GM19397 (cell line): ENCODE measurements at regions not wholly inside any gene's neighbourhood (a gene's known extent, or its start where the extent isn't known, plus 50 kb on each side); places are given as distances from the start of the nearest gene placed in this dataset.

ENCODE experiments used
- ATAC-seq: cut with Tn5 transposase; IDR thresholded peaks from one replicate; pipeline ENCODE4 v1.9.1; 2021; ENCODE audit warnings: mild to moderate bottlenecking, moderate library complexity; ENCODE audit not compliant: unreplicated experiment

DNA sequence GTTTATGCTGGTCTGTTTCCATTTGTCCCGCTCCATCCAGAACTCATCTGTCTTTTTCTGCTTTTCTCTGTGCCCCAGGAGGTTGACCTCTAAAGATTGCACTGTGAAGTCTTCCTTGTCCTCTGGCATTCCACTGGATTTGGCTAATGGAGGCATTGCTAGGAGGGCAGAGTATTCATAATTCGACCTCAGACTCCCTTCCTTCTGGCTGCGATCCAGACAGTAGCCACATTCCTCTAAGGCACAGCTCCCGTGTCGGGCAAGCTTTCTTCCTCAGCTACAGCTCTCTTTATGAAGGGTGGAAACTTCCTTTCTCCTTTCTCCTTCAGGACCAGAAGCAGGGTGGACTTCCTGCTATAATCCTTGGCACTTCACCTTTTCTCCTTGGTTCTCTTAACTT lies 175.9 kb downstream of the BAMBI start:
- ATAC-seq = no peak

DNA sequence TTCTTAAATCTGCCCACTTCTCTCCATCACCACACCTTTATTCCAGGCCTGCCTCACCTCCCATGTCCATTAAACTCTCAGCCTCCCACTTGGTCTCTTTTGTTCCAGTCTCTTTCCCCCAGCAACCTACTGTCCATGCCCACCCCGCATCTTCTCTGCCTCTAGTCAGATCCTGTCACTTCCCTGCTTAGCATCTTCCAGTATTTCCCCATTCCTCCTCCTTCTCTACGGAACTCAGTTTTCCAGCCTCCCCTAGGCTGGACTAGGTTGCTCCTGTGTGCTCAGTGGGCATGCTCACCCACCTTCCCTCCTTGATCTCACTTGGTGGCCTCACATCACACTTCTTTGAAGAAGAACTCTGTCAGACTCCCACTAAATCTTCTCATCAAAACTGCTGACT lies 179.8 kb downstream of the BAMBI start:
- ATAC-seq = no peak

GRCh38 chr10:28858646-28859045 lies 181.3 kb downstream of the BAMBI start:
- no peak for ATAC-seq

DNA sequence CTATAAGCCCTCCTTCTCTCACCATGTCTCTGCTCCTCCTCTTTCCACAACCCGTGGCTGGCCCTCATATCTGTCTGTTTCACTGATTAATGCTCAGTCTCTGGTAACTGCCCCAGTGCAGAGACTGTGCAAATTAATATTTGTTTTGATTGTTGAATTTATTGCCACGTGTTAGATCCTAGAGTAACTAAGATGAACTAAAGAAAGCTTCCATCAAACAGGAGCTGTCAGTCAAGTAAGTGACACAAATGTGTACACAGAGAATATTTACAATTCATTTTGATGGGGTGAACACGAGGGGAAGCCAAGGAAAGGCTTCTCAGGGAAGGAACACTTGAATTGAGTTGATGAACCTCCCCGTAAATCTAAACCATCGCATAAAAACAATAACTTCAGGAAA lies 182.5 kb downstream of the BAMBI start:
- no peak for ATAC-seq

- no peak for ATAC-seq
Observed at GRCh38 chr10:28862219-28862618, 184.9 kb downstream of the BAMBI start.

GRCh38 chr10:28869606-28870201 lies 192.4 kb downstream of the BAMBI start:
- no peak for ATAC-seq

GRCh38 chr10:28871665-28872064 lies 194.3 kb downstream of the BAMBI start:
- no peak for ATAC-seq

GRCh38 chr10:28872587-28873165 lies 195.4 kb downstream of the BAMBI start:
- no peak for ATAC-seq

GRCh38 chr10:28873540-28873939 lies 196.2 kb downstream of the BAMBI start:
- no peak for ATAC-seq

DNA sequence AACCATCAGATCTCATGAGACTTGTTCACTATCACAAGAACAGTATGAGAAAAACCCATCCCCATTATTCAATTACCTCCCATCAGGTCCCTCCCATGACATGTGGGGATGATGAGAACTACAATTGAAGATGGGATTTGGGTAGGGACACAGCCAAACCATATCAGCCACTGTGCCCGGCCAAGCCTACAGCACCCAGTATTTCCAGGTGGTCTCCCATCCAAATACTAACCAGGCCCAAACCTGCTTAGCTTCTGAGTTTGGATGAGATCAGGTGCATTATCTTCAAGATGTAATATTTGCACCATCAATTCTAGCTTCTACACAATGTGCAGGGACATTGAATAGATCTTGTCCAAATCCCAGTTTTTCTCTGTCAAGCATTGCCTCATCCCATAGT lies 196.9 kb downstream of the BAMBI start:
- no peak for ATAC-seq

DNA sequence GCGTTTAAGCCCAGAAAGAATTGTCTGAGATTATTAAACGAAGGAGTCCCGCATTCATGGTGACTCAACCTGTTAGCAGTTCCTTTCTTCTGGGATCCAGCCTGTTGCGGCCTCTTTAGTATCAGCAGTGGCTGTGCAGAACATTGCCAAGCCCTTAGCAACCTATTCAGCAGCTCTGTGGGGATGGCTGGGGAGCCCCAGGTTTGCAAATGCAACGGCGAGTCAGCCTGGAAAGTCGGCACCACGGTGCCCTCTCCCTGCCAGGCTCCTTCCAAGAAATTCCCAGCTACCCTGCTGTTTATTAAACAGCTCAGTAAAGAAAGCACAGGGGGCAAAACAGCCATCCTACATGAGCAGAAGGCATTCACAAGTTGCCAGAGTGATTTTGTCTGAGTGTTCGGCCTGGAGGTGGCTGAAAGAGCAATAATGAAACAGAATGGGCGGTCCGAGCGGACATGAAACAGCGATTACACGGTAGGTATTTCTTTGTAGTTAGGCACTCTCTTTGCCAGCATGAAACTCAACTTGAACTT lies 198.3 kb downstream of the BAMBI start:
- ATAC-seq = no peak

DNA sequence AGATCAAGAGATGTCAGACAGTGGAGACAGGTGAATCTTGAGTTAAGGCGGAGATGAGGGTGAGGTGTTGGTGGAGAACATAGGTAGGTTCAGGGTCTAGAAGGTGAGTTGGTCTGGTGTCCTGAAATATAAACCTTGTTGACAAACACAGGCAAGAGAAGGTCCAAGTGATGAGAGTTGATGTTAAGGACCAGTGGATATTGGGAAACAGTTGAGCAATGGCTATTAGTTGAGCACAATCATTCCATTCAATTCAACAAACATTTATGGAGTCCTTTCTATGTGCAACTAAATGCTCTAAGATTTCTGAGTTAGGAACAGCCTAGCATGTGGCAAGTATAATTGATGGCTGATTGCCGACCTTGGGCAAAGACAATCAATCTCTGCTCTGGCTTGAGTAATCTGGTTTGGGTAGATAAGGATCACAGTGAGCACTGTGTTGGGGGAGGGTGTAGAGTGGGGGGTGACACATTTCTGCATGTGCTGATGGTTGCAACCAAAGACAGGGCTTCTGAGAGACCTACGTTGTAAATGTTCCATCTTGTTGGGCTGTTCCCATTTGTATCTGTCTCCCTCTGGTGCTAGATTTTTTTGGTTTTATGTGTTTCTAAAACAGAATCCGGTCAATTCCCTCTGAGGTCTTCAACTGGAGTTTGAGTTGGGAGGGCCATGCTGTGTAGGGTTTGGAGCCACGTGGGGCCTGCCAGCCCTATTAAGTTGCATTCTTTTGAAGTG lies 201.1 kb downstream of the BAMBI start:
- ATAC-seq = no peak

DNA sequence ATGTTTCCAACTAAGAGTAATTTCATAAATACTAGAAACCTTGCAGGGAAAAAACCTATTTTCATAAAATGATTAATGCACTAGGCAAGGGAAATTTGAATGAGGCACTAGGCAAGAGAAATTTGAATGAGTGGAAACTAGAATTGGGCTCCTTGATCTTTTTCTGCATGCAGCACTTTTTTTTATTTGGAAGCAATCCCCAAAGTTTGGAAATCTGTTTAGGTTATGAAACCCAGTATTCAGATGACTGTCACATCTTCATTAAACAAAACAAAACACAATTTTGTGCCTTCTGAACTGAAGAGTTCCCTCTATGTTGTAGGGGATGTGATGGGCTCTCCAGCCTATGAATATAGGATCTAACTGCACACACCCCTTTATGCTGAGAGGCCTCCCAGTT lies 201.9 kb downstream of the BAMBI start:
- no peak for ATAC-seq

DNA sequence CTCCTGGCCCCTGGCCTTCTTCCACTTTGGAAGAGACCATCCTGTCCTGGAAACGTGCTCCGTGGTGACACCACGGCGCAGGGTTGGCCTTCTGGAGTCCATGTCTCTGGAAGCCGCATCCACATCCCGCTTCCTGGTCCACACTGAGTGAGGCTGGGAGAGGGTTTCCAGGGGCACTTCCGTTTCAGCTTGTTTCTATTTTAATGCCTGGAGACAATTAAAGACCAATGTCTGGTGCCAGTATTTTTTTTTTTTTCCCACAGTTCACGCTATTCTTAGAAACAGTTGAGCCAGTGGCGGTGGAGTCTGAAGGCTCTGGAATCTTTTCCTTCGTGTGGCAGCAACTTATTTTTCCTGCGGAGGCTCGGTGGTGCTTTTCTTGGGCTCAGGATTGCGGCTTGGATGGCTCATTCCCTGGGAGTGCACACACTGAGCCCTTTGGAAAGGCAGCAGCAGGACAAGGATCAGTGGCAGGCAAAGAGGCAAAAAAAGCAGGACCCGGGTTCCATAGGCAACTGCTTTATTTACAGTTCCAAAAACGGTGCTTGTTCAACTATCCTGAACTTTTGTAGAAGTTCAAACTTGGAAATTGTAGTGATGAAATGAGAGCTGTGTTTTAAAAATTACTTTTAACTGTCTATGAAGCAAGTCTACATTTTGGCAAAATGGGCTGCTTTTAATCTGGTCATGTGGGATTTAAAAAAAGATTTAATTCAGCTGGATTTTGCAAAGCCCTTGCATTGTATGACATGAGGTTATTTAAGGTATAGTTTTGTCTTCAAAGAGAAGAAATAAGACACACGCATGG lies 202.8 kb downstream of the BAMBI start:
- ATAC-seq = no peak

GRCh38 chr10:28880683-28880950 lies 203.3 kb downstream of the BAMBI start:
- ATAC-seq = no peak

- ATAC-seq = no peak
Observed at GRCh38 chr10:28881171-28881882, 204.0 kb downstream of the BAMBI start.

GRCh38 chr10:28883741-28884423 lies 206.6 kb downstream of the BAMBI start:
- no peak for ATAC-seq

DNA sequence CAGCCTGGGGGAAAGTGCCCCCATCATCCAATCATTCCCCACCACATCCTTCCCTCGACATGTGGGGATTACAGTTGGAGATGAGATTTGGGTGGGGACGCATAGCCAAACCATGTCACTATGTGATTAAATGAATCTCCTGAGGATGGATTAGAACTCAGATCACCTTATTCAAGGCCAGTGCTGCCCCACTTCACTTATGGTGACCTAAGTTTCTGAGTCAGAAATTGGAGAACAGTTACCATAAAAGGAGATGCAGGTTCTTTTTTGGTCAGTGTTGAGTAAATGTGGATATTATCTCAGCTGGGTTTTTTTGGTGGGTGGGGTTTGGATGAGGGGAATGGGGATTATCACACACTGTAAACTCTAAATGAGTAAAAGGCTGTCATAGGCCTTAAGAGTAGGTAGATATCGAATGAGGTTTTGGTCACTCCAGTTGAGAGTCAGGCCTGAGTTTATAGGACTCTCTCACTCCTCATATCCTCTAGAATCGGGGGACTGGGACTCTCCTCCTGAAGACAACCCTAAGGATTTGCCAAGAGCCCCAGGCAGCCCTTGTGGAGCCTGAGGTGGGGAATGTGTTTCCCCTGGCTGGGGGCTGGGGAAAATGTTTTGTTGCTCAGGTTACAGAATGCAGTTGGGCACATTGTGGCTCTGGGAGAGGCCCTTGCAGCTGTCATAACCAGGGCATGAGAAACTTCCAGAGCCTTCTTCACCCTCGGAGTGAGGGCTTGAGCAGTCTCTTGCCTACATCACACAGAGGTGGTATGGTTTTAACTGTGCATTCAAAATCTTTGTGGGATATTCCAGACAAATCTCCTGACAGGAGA lies 213.0 kb downstream of the BAMBI start:
- ATAC-seq = no peak

GRCh38 chr10:28891058-28891713 lies 213.9 kb downstream of the BAMBI start:
- ATAC-seq = no peak
